IMR-90 (cell line): ENCODE measurements at regions not wholly inside any gene's neighbourhood (a gene's known extent, or its start where the extent isn't known, plus 50 kb on each side); places are given as distances from the start of the nearest gene placed in this dataset.

ENCODE experiments used
- ATAC-seq: fragments of 200-7000 bp; cut with Tn5 transposase; 2 replicates; pipeline ENCODE4 v1.9.1; 2020; ENCODE audit warnings: low read depth, mild to moderate bottlenecking, moderate library complexity
- BruUV-seq: library from RNA; stranded (reverse); fragments of 400-500 nt; replicated peaks from 2 replicates; lab custom pipeline; 2021; lab: Mats Ljungman, UMichigan
- CTCF ChIA-PET: fragments of 300-600 bp; formaldehyde crosslinking; extraction: SDS; loops from one replicate; lab custom pipeline; 2021; ENCODE audit warnings: antibody characterized with exemption; lab: Yijun Ruan, JAX
- POLR2A ChIA-PET: fragments of 300-600 bp; sonication (Branson Sonifier 250); formaldehyde crosslinking; loops from one replicate; lab custom pipeline; 2022; ENCODE audit warnings: antibody characterized with exemption; ENCODE audit not compliant: unreplicated experiment; lab: Charles Lee
- DNase-seq: peaks from one replicate; pipeline ENCODE4 v3.0.0; 2013
- H2AFZ ChIP-seq: replicated peaks from 2 replicates; pipeline ENCODE3; 2013; ENCODE audit warnings: low read length, mild to moderate bottlenecking; ENCODE audit not compliant: poor library complexity
- H2AK5ac ChIP-seq: 2 replicates; pipeline ENCODE4 v1.6.1; 2013; ENCODE audit warnings: low read depth, low read length, inconsistent platforms
- H2AK9ac ChIP-seq: replicated peaks from 2 replicates; pipeline ENCODE3; 2013; ENCODE audit warnings: mild to moderate bottlenecking, low read depth, low read length, moderate library complexity; ENCODE audit not compliant: poor library complexity
- H2BK120ac ChIP-seq: 2 replicates; pipeline ENCODE4 v1.6.1; 2013; ENCODE audit warnings: low read depth, low read length, inconsistent platforms
- H2BK15ac ChIP-seq: 3 replicates; pipeline ENCODE4 v1.6.1; 2013; ENCODE audit warnings: low read depth, low read length, inconsistent platforms
- H2BK20ac ChIP-seq: 2 replicates; pipeline ENCODE4 v1.6.1; 2013; ENCODE audit warnings: low read depth, mild to moderate bottlenecking, inconsistent platforms, low read length, moderate library complexity
- H2BK5ac ChIP-seq: 2 replicates; pipeline ENCODE4 v1.6.1; 2013; ENCODE audit warnings: mild to moderate bottlenecking, low read depth, low read length, inconsistent platforms; ENCODE audit not compliant: poor library complexity, severe bottlenecking
- H3K14ac ChIP-seq: replicated peaks from 2 replicates; pipeline ENCODE4 v1.6.1; 2013; ENCODE audit warnings: low read depth, low read length, inconsistent platforms
- H3K18ac ChIP-seq: 2 replicates; pipeline ENCODE4 v1.6.1; 2013; ENCODE audit warnings: low read depth, low read length, control low read depth
- H3K23ac ChIP-seq: 2 replicates; pipeline ENCODE4 v1.6.1; 2013; ENCODE audit warnings: low read depth, low read length, inconsistent platforms
- H3K27ac ChIP-seq: 2 replicates; pipeline ENCODE4 v1.5.1; 2013; ENCODE audit warnings: mild to moderate bottlenecking, control low read depth, low read length; ENCODE audit not compliant: insufficient read depth
- H3K27me3 ChIP-seq: 2 replicates; pipeline ENCODE4 v1.6.1; 2013; ENCODE audit warnings: low read length; ENCODE audit not compliant: control insufficient read depth, insufficient read depth
- H3K36me3 ChIP-seq: 2 replicates; pipeline ENCODE4 v1.6.1; 2013; ENCODE audit warnings: low read length, mixed read lengths; ENCODE audit not compliant: control insufficient read depth, insufficient read depth
- H3K4ac ChIP-seq: 2 replicates; pipeline ENCODE4 v1.6.1; 2013; ENCODE audit warnings: low read depth, low read length, inconsistent platforms
- H3K4me1 ChIP-seq: 2 replicates; pipeline ENCODE4 v1.6.1; 2013; ENCODE audit warnings: low read length, mixed read lengths; ENCODE audit not compliant: control insufficient read depth, insufficient read depth
- H3K4me2 ChIP-seq: 2 replicates; pipeline ENCODE4 v1.6.1; 2013; ENCODE audit warnings: low read depth, mild to moderate bottlenecking, control low read depth, low read length, moderate library complexity
- H3K4me3 ChIP-seq: 2 replicates; pipeline ENCODE4 v1.5.1; 2013; ENCODE audit warnings: low read depth, mild to moderate bottlenecking, control low read depth, low read length, moderate library complexity; ENCODE audit not compliant: insufficient read depth
- H3K56ac ChIP-seq: 2 replicates; pipeline ENCODE4 v1.6.1; 2013; ENCODE audit warnings: low read length, inconsistent platforms; ENCODE audit not compliant: insufficient read depth; ENCODE audit errors: extremely low read depth
- H3K79me1 ChIP-seq, 2 experiments: 2 replicates each; pipeline ENCODE4 v1.6.1; 2013; ENCODE audit warnings: low read length in 2 of 2, inconsistent platforms in 1 of 2, low read depth in 1 of 2
- H3K9ac ChIP-seq: 2 replicates; pipeline ENCODE4 v1.6.1; 2013; ENCODE audit warnings: low read depth, low read length, control low read depth
- H3K9me1 ChIP-seq: 2 replicates; pipeline ENCODE4 v1.6.1; 2013; ENCODE audit warnings: low read length, inconsistent platforms; ENCODE audit not compliant: insufficient read depth
- H3K9me3 ChIP-seq: 2 replicates; pipeline ENCODE4 v1.6.1; 2013; ENCODE audit warnings: low read length; ENCODE audit not compliant: control insufficient read depth, insufficient read depth
- H4K20me1 ChIP-seq: 2 replicates; pipeline ENCODE4 v1.6.1; 2013; ENCODE audit warnings: low read length, inconsistent platforms; ENCODE audit not compliant: insufficient read depth
- H4K5ac ChIP-seq: 2 replicates; pipeline ENCODE4 v1.6.1; 2013; ENCODE audit warnings: mild to moderate bottlenecking, low read depth, low read length, control low read depth
- H4K8ac ChIP-seq, 2 experiments: 2 replicates each; pipeline ENCODE4 v1.6.1; 2013; ENCODE audit warnings: low read depth in 2 of 2, low read length in 2 of 2, control low read depth in 1 of 2, inconsistent platforms in 1 of 2
- H4K91ac ChIP-seq: 2 replicates; pipeline ENCODE4 v1.6.1; 2013; ENCODE audit warnings: low read depth, low read length, inconsistent platforms; ENCODE audit not compliant: insufficient read depth
- CTCF ChIP-seq: conservative IDR thresholded peaks from 2 replicates; pipeline ENCODE4 v1.5.1; 2012; ENCODE audit warnings: mild to moderate bottlenecking, low read depth, low read length, improper control_type of control experiment
- FOS ChIP-seq: fragments of 150-350 bp; IDR thresholded peaks from 2 replicates; pipeline ENCODE4 v1.6.1; 2016; ENCODE audit warnings: low read depth, low read length
- RAD21 ChIP-seq: IDR thresholded peaks from 2 replicates; pipeline ENCODE4 v1.6.1; 2012; ENCODE audit warnings: low read length, improper control_type of control experiment
- RFX5 ChIP-seq: IDR thresholded peaks from 2 replicates; pipeline ENCODE4 v1.8.0; 2012; ENCODE audit warnings: low read depth, mild to moderate bottlenecking, low read length, moderate library complexity
- USF2 ChIP-seq: fragments of 150-350 bp; IDR thresholded peaks from 2 replicates; pipeline ENCODE4 v1.6.1; 2017; ENCODE audit warnings: mild to moderate bottlenecking, antibody characterized with exemption, low read length, low read depth
- WGBS, 2 experiments: methylation state at CpG; one replicate each; pipeline versions ENCODE4 v1.1.5 to v1.1.7; 2013; ENCODE audit warnings: missing lambda C conversion rate in 2 of 2; ENCODE audit not compliant: insufficient read length in 1 of 2; ENCODE audit errors: extremely low coverage in 2 of 2; 5-methylcytosine and 5-hydroxymethylcytosine counted together
- dilution Hi-C: fragments of 300-500 bp; cut with HindIII; formaldehyde crosslinking; loops from one replicate; pipeline ENCODE4 v1.14.3; 2018; ENCODE audit warnings: low sequenced_read_pairs; ENCODE audit not compliant: unreplicated experiment
- in situ Hi-C: fragments of 300-500 bp; cut with MboI; formaldehyde crosslinking; loops from 3 replicates; pipeline ENCODE4 v1.14.3; 2019; ENCODE audit warnings: low sequenced_read_pairs, inconsistent platforms, mixed read lengths
- intact Hi-C: fragments of 100-400 bp; cut with micrococcal nuclease; formaldehyde crosslinking; loops from 2 replicates; pipeline ENCODE4 v1.10.0; 2022

GRCh38 chr11:70745941-70746340 lies 347.6 kb downstream of the CTTN start:
- no peak for DNase-seq
- no TSS peak for BruUV-seq
- H3K18ac ChIP-seq: no peak overlapping the region
- in situ Hi-C loops (no loop called here), intact Hi-C loops (no loop called here), dilution Hi-C loops (no loop called here)
- H3K9me3 ChIP-seq: peaks cover 6% of the 10 kb centered on the region; the same call in 1 of the 2 replicates
- H3K27me3 ChIP-seq: peaks cover 4% of the 10 kb centered on the region; the same call in 1 of the 2 replicates
- no peak overlapping the region for H3K23ac ChIP-seq
- no peak overlapping the region for H2AK5ac ChIP-seq
- no peak overlapping the region for H3K4ac ChIP-seq
- H4K91ac ChIP-seq: no peak overlapping the region
- TF ChIP-seq FOS (no peak), RFX5 (no peak), CTCF (no peak), USF2 (no peak), RAD21 (no peak)
- POLR2A ChIA-PET: no interaction called here
- H3K4me1 ChIP-seq: no peaks in the 10 kb centered on the region
- no peaks in the 10 kb centered on the region for H3K36me3 ChIP-seq
- no peak overlapping the region for H2AFZ ChIP-seq
- no peak overlapping the region for H2BK120ac ChIP-seq
- no peak overlapping the region for H3K9ac ChIP-seq
- H3K56ac ChIP-seq: no peak overlapping the region
- ATAC-seq: no peak
- H3K9me1 ChIP-seq: no peaks in the 10 kb centered on the region
- no peak overlapping the region for H4K5ac ChIP-seq
- no peak overlapping the region for H2AK9ac ChIP-seq
- WGBS, 2 experiments: no CpG with 5 or more reads among the region's 8 CpGs
- H3K79me1 ChIP-seq: no peaks in the 10 kb centered on the region
- H3K14ac ChIP-seq: no peak overlapping the region
- H3K4me3 ChIP-seq: no peak overlapping the region
- H3K27ac ChIP-seq: no peak overlapping the region
- no peak overlapping the region for H2BK15ac ChIP-seq
- H4K8ac ChIP-seq: no peak overlapping the region
- no peak overlapping the region for H2BK5ac ChIP-seq
- no peak overlapping the region for H3K4me2 ChIP-seq
- no peaks in the 10 kb centered on the region; the same call in none of the 2 replicates for H4K20me1 ChIP-seq
- no peak overlapping the region for H2BK20ac ChIP-seq
- CTCF ChIA-PET: no interaction called here
